Left ventricle myocardium inferior (tissue), 1 donor: ENCODE measurements at regions not wholly inside any gene's neighbourhood (a gene's known extent, or its start where the extent isn't known, plus 50 kb on each side); places are given as distances from the start of the nearest gene placed in this dataset.

Source experiments
- DNase-seq: peaks from one replicate; pipeline ENCODE4 v3.0.0-alpha.2; 2020
- H3K27ac ChIP-seq: fragments of 200-600 bp; replicated peaks from 2 replicates; pipeline ENCODE4 v1.8.0; 2021
- H3K27me3 ChIP-seq: fragments of 200-600 bp; 2 replicates; pipeline ENCODE4 v1.8.0; 2021; ENCODE audit warnings: low read depth
- H3K36me3 ChIP-seq: fragments of 200-600 bp; 2 replicates; pipeline ENCODE4 v1.8.0; 2021
- H3K4me1 ChIP-seq: fragments of 200-600 bp; 2 replicates; pipeline ENCODE4 v1.8.0; 2021
- H3K4me3 ChIP-seq: fragments of 200-600 bp; 2 replicates; pipeline ENCODE4 v1.8.0; 2021; ENCODE audit warnings: mild to moderate bottlenecking, moderate library complexity
- H3K9me3 ChIP-seq: fragments of 200-600 bp; replicated peaks from 2 replicates; pipeline ENCODE4 v1.8.0; 2021
- intact Hi-C: fragments of 100-400 bp; cut with micrococcal nuclease; formaldehyde crosslinking; loops from one replicate; pipeline ENCODE4 v1.11.0; 2022
- TF ChIP-seq, protein P1 (sequence below): fragments of 200-600 bp; IDR thresholded peaks from 2 replicates; pipeline ENCODE4 v1.8.0; 2021; ENCODE audit warnings: antibody characterized with exemption, mild to moderate bottlenecking, borderline replicate concordance
- donor health status: DM: no; HTN: yes; CAD: no; lungs with severe emphysema.

DNA sequence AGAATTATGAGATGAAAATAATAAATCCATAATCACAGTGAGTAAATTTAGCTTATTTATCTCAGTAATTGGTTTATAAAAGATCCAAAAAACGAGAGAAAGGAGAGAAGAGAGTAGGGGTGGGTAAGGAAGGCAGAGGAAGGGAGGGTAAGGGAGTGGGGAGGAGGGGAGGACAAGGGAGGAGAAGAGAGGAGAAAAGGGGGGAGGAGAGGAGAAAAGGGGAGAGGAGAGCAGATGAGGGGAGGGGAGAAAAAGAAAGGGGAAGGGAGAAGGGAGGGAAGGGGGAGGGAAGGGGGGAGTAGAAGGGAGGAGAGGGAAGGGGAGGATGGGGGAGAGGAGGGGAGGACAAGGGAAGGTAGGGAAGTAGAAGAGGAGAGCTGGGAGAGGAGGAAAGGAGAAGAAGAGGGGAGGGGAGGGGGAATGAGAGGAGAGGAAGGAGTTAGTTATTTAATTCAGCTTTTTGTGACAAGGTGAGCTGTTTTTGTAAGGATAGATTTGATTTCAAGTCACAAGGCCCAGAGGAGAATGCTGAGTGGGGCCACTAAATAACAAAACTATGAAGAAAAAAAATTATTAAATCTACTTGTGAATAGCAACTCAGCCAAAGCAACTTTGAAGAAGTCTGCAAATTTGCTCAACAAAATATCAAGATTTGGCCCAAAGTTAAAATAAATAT is 454.3 kb downstream of the ARAP2 start:
- H3K27ac ChIP-seq: no peak overlapping the region
- H3K4me3 ChIP-seq: no peak overlapping the region
- no peaks in the 10 kb centered on the region for H3K36me3 ChIP-seq
- intact Hi-C loops: no loop called here
- DNase-seq: no peak
- TF ChIP-seq, protein P1, sequence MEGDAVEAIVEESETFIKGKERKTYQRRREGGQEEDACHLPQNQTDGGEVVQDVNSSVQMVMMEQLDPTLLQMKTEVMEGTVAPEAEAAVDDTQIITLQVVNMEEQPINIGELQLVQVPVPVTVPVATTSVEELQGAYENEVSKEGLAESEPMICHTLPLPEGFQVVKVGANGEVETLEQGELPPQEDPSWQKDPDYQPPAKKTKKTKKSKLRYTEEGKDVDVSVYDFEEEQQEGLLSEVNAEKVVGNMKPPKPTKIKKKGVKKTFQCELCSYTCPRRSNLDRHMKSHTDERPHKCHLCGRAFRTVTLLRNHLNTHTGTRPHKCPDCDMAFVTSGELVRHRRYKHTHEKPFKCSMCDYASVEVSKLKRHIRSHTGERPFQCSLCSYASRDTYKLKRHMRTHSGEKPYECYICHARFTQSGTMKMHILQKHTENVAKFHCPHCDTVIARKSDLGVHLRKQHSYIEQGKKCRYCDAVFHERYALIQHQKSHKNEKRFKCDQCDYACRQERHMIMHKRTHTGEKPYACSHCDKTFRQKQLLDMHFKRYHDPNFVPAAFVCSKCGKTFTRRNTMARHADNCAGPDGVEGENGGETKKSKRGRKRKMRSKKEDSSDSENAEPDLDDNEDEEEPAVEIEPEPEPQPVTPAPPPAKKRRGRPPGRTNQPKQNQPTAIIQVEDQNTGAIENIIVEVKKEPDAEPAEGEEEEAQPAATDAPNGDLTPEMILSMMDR: no peak
- no peaks in the 10 kb centered on the region for H3K4me1 ChIP-seq
- no peaks in the 10 kb centered on the region for H3K27me3 ChIP-seq
- H3K9me3 ChIP-seq: peaks cover 20% of the 10 kb centered on the region

DNA sequence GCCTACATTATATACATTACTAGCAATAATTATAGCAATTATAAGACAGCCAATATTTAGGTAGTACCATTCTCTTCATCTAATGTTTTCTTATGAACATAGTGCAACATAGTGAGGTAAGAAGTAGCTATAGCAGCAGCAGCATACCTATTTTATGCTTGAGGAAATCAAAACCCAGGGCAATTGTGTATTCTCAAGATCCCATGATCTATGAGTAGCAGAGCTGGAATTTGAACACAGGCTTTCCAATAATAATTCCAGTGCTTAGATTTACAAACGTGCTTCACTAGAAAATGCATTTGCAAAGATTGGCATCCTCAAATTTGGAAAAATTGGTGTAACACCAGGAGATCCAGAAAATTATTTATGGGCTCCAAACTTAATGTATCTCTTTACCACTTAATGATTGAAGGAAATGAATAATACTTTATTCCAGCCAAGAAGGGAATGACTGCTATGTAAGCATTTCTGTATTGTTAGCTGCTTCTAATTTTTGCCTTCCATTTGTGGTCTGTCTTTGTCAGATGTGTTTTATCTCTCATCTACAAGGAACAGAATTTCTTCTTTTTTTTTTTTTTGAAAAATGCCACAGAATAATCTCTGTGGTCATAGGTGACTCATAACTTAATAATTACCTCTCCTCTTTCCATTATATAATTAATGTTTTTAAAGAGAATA is 451.1 kb downstream of the ARAP2 start:
- no peaks in the 10 kb centered on the region for H3K36me3 ChIP-seq
- H3K4me3 ChIP-seq: no peak overlapping the region
- DNase-seq: no peak
- no peaks in the 10 kb centered on the region for H3K27me3 ChIP-seq
- H3K9me3 ChIP-seq: peaks cover 34% of the 10 kb centered on the region
- no peaks in the 10 kb centered on the region for H3K4me1 ChIP-seq
- intact Hi-C loops: no loop called here
- TF ChIP-seq, protein P1: no peak
- H3K27ac ChIP-seq: no peak overlapping the region

DNA sequence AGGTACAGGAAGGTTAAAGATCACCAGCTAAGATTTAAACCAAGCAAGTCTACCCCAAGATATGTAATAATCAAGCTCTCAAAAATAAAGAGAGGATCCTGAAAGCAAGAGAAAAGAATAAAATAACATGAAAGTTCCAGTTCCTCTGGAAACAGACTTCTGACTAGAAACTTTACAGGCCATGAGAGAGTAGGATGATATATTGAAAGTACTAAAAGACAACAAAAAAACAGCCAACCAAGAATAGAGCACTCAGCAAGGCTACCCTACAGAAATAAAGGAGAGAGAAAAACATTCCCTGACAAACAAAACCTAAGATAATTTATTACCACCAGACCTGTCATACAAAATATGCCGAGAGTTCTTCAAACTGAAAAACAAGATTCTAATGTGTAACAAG is 450.5 kb downstream of the ARAP2 start:
- no peaks in the 10 kb centered on the region for H3K36me3 ChIP-seq
- H3K4me1 ChIP-seq: no peaks in the 10 kb centered on the region
- peaks cover 34% of the 10 kb centered on the region for H3K9me3 ChIP-seq
- TF ChIP-seq, protein P1: no peak
- H3K27me3 ChIP-seq: no peaks in the 10 kb centered on the region
- no peak overlapping the region for H3K27ac ChIP-seq
- intact Hi-C loops: no loop called here
- H3K4me3 ChIP-seq: no peak overlapping the region
- DNase-seq: no peak

DNA sequence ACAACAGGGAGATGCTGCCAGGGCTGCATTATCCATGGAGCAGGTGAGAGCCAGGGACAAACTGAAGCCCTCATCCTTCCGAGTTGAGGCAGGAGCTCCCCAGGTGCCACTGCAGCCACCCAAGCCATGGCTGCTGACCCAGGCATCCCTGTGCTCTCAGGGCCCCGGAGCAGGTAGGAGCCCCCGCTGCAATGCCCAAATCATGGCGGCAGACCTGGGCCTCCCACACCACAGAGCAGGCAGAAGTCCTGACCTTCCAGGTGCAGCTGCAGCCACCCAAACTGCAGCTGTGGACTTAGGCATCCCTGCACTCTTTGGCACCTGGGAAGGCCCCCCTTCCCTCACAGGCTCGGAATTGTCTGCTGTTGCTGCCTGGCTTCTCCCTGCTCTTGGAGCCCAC is 443.6 kb downstream of the ARAP2 start:
- no peaks in the 10 kb centered on the region for H3K27me3 ChIP-seq
- no peak for DNase-seq
- H3K4me3 ChIP-seq: no peak overlapping the region
- intact Hi-C loops: no loop called here
- no peaks in the 10 kb centered on the region for H3K36me3 ChIP-seq
- H3K9me3 ChIP-seq: peaks cover 29% of the 10 kb centered on the region
- no peaks in the 10 kb centered on the region for H3K4me1 ChIP-seq
- no peak overlapping the region for H3K27ac ChIP-seq
- TF ChIP-seq, protein P1: no peak

DNA sequence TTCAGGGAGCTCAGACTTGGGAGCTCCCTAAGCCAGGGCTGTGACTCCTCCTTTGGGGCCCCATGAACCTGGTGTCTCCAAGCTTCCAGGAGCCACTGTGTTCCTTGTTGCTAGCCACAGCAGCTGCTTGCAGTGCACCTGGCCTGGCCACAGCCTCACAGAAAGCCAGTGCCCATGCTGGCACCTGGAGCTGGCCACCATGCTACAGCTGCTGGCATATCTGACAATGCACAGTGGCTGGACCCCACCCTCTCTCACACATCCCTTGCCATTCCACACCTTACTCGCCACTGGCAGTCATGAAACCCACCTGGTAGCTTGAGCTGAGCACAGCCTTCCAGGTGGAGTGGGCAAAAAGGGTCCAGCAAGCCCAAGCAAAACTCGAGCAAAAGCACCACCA is 441.7 kb downstream of the ARAP2 start:
- no peak overlapping the region for H3K27ac ChIP-seq
- intact Hi-C loops: no loop called here
- no peaks in the 10 kb centered on the region for H3K27me3 ChIP-seq
- peaks cover 9% of the 10 kb centered on the region for H3K9me3 ChIP-seq
- DNase-seq: no peak
- no peak overlapping the region for H3K4me3 ChIP-seq
- H3K36me3 ChIP-seq: no peaks in the 10 kb centered on the region
- TF ChIP-seq, protein P1: no peak
- H3K4me1 ChIP-seq: no peaks in the 10 kb centered on the region
